CD4-positive, alpha-beta T cell (primary cell): ENCODE measurements at regions not wholly inside any gene's neighbourhood (a gene's known extent, or its start where the extent isn't known, plus 50 kb on each side); places are given as distances from the start of the nearest gene placed in this dataset.

Experiments used
- ATAC-seq: fragments of 200-7000 bp; cut with Tn5 transposase; one replicate; pipeline ENCODE4 v1.10.0; 2022; ENCODE audit warnings: mild to moderate bottlenecking; ENCODE audit not compliant: poor library complexity
- CTCF ChIA-PET: fragments of 350-600 bp; sonication (Branson Sonifier 250); formaldehyde crosslinking; loops from one replicate; lab custom pipeline; 2021; ENCODE audit warnings: antibody characterized with exemption, inconsistent platforms; lab: Charles Lee
- POLR2A ChIA-PET: fragments of 350-600 bp; sonication (Branson Sonifier 250); formaldehyde crosslinking; loops from one replicate; lab custom pipeline; 2021; ENCODE audit warnings: antibody characterized with exemption, inconsistent platforms; lab: Charles Lee
- DNase-seq, 14 experiments: peaks; one replicate each; pipeline ENCODE4 v3.0.0-alpha.2; 2013 to 2020; ENCODE audit warnings: mixed read lengths in 2 of 14
- H3K27ac ChIP-seq, 2 donors: one replicate each; pipeline versions ENCODE4 v1.5.1 to v1.7.0; 2013; ENCODE audit warnings: low read length in 2 of 2, low read depth in 1 of 2, mild to moderate bottlenecking in 1 of 2
- H3K27me3 ChIP-seq, 2 experiments: 1 replicate in 1 of 2; 2 replicates in 1 of 2; pipeline versions ENCODE4 v1.6.1 to v1.7.0; 2013; ENCODE audit warnings: low read length in 2 of 2, control low read depth in 1 of 2, mild to moderate bottlenecking in 1 of 2, moderate library complexity in 1 of 2; ENCODE audit not compliant: insufficient read depth in 2 of 2, control insufficient read depth in 1 of 2
- H3K36me3 ChIP-seq: one replicate; pipeline ENCODE4 v1.6.1; 2013; ENCODE audit warnings: low read length, control low read depth; ENCODE audit not compliant: insufficient read depth
- H3K4me1 ChIP-seq: one replicate; pipeline ENCODE4 v1.6.1; 2013; ENCODE audit warnings: low read length, control low read depth; ENCODE audit not compliant: insufficient read depth
- H3K4me3 ChIP-seq: one replicate; pipeline ENCODE4 v1.5.1; 2013; ENCODE audit warnings: mild to moderate bottlenecking, low read length, moderate library complexity
- H3K9me3 ChIP-seq, 2 experiments: 1 replicate in 1 of 2; 2 replicates in 1 of 2; pipeline versions ENCODE4 v1.6.1 to v1.7.0; 2013; ENCODE audit warnings: low read length in 2 of 2, mild to moderate bottlenecking in 2 of 2, control low read depth in 1 of 2, moderate library complexity in 1 of 2; ENCODE audit not compliant: control insufficient read depth in 1 of 2, insufficient read depth in 1 of 2
- H3K27ac Mint-ChIP-seq: one replicate; pipeline ENCODE4 v1.8.0; 2020; ENCODE audit warnings: mixed read lengths
- H3K27me3 Mint-ChIP-seq: one replicate; pipeline ENCODE4 v1.8.0; 2021; ENCODE audit warnings: mixed read lengths
- H3K36me3 Mint-ChIP-seq: one replicate; pipeline ENCODE4 v1.8.0; 2021; ENCODE audit warnings: low read depth, mixed read lengths
- H3K4me1 Mint-ChIP-seq: one replicate; pipeline ENCODE4 v1.8.0; 2021; ENCODE audit warnings: low read depth, mixed read lengths
- H3K4me3 Mint-ChIP-seq: one replicate; pipeline ENCODE4 v1.8.0; 2020; ENCODE audit warnings: mild to moderate bottlenecking, mixed read lengths
- H3K9me3 Mint-ChIP-seq: one replicate; pipeline ENCODE4 v1.8.0; 2020; ENCODE audit warnings: mixed read lengths
- CTCF ChIP-seq: fragments of 200-600 bp; IDR thresholded peaks from one replicate; pipeline ENCODE4 v1.8.0; 2022; ENCODE audit warnings: antibody characterized with exemption, mild to moderate bottlenecking
- intact Hi-C, 2 experiments: fragments of 100-400 bp; cut with DNase I in 1 of 2; cut with micrococcal nuclease in 1 of 2; formaldehyde crosslinking; loops; one replicate each; pipeline versions ENCODE4 v1.15.1 to v1.9.0; 2023 to 2025; cut with DNase I, micrococcal nuclease

GRCh38 chr10:65017523-65017922 lies 1496.3 kb downstream of the REEP3 start:
- ChIA-PET CTCF (no interaction called here), POLR2A (no interaction called here)
- H3K9me3 Mint-ChIP-seq: peaks cover 5% of the 10 kb centered on the region
- Histone ChIP-seq H3K4me1 (no peaks in the 10 kb centered on the region), H3K27me3 (no peaks in the 10 kb centered on the region), H3K9me3 (no peaks in the 10 kb centered on the region), H3K4me3 (no peak overlapping the region), H3K36me3 (no peaks in the 10 kb centered on the region), H3K27ac (no peak overlapping the region)
- intact Hi-C loops: no loop called here
- H3K27me3 Mint-ChIP-seq: no peaks in the 10 kb centered on the region
- no peak overlapping the region for H3K4me3 Mint-ChIP-seq
- H3K4me1 Mint-ChIP-seq: no peaks in the 10 kb centered on the region
- ATAC-seq: no peak
- H3K27ac Mint-ChIP-seq: no peak overlapping the region
- no peaks in the 10 kb centered on the region for H3K36me3 Mint-ChIP-seq
- no peak for TF ChIP-seq CTCF
- no peak for DNase-seq

GRCh38 chr10:65024886-65025285 lies 1503.7 kb downstream of the REEP3 start:
- Histone ChIP-seq H3K36me3 (no peaks in the 10 kb centered on the region), H3K27me3 (no peaks in the 10 kb centered on the region), H3K4me1 (no peaks in the 10 kb centered on the region), H3K9me3 (peaks cover 4% of the 10 kb centered on the region in 2 experiments), H3K4me3 (no peak overlapping the region), H3K27ac (no peak overlapping the region)
- no peak for ATAC-seq
- intact Hi-C loops: no loop called here
- ChIA-PET CTCF (no interaction called here), POLR2A (no interaction called here)
- Mint-ChIP-seq H3K4me3 (no peak overlapping the region), H3K27me3 (no peaks in the 10 kb centered on the region), H3K36me3 (no peaks in the 10 kb centered on the region), H3K9me3 (peaks cover 18% of the 10 kb centered on the region), H3K27ac (no peak overlapping the region), H3K4me1 (no peaks in the 10 kb centered on the region)
- DNase-seq: no peak
- no peak for TF ChIP-seq CTCF

GRCh38 chr10:65030263-65030662 lies 1509.1 kb downstream of the REEP3 start:
- CTCF ChIA-PET: no interaction called here
- H3K4me1 ChIP-seq: no peaks in the 10 kb centered on the region
- H3K9me3 ChIP-seq: peaks cover 7 to 15% of the 10 kb centered on the region in 2 experiments
- no peak overlapping the region for H3K27ac ChIP-seq
- ATAC-seq: no peak
- no peak overlapping the region for H3K4me3 ChIP-seq
- Mint-ChIP-seq H3K9me3 (peaks cover 8% of the 10 kb centered on the region), H3K27ac (no peak overlapping the region), H3K27me3 (no peaks in the 10 kb centered on the region), H3K4me1 (no peaks in the 10 kb centered on the region), H3K36me3 (no peaks in the 10 kb centered on the region), H3K4me3 (no peak overlapping the region)
- TF ChIP-seq CTCF: no peak
- no peaks in the 10 kb centered on the region for H3K27me3 ChIP-seq
- POLR2A ChIA-PET: no interaction called here
- DNase-seq: no peak
- intact Hi-C loops: no loop called here
- H3K36me3 ChIP-seq: no peaks in the 10 kb centered on the region
